Activated CD8-positive, alpha-beta memory T cell treated with anti-CD3 and anti-CD28 coated beads for 1 hour (primary cell): ENCODE measurements at regions not wholly inside any gene's neighbourhood (a gene's known extent, or its start where the extent isn't known, plus 50 kb on each side); places are given as distances from the start of the nearest gene placed in this dataset.
"Not testable (repeated sequence)": the region's sequence is repeated elsewhere in the genome, so short reads cannot be mapped to it uniquely, and the experiment has no call there.

Experiments
- DNase-seq, 2 donors: peaks; one replicate each; pipeline ENCODE4 v3.0.0-alpha.2; 2020; ENCODE audit warnings: low read depth in 1 of 2; ENCODE audit errors: extremely low read depth in 1 of 2

- DNase-seq: no peak
Observed at GRCh38 chr18:39620551-39621168, 2055.1 kb upstream of the CELF4 start.

GRCh38 chr18:39618265-39619003, 2052.8 kb upstream of the CELF4 start:
- no peak for DNase-seq

GRCh38 chr18:39611381-39612100, 2045.9 kb upstream of the CELF4 start:
- no peak for DNase-seq

- no peak for DNase-seq
Observed at GRCh38 chr18:39607034-39607433, 2041.4 kb upstream of the CELF4 start.

GRCh38 chr18:39604836-39605235, 2039.2 kb upstream of the CELF4 start:
- DNase-seq: no peak

- no peak for DNase-seq
Observed at GRCh38 chr18:39602131-39602530, 2036.5 kb upstream of the CELF4 start.

- DNase-seq: no peak
Observed at GRCh38 chr18:39600894-39601293, 2035.3 kb upstream of the CELF4 start.

GRCh38 chr18:39599251-39599650, 2033.7 kb upstream of the CELF4 start:
- DNase-seq: no peak

- no peak for DNase-seq
Observed at GRCh38 chr18:39596891-39597290, 2031.3 kb upstream of the CELF4 start.

- no peak for DNase-seq
Observed at GRCh38 chr18:39596221-39596620, 2030.6 kb upstream of the CELF4 start.

- no peak for DNase-seq
Observed at GRCh38 chr18:39594206-39594605, 2028.6 kb upstream of the CELF4 start.

- DNase-seq: no peak
Observed at GRCh38 chr18:39591649-39592048, 2026.1 kb upstream of the CELF4 start.

GRCh38 chr18:39589496-39589895, 2023.9 kb upstream of the CELF4 start:
- no peak for DNase-seq

GRCh38 chr18:39587586-39587985, 2022.0 kb upstream of the CELF4 start:
- DNase-seq: no peak

GRCh38 chr18:39586741-39587140, 2021.1 kb upstream of the CELF4 start:
- DNase-seq: no peak

GRCh38 chr18:39574897-39575296, 2009.3 kb upstream of the CELF4 start:
- no peak for DNase-seq

- DNase-seq: no peak
Observed at GRCh38 chr18:39571511-39571910, 2005.9 kb upstream of the CELF4 start.

GRCh38 chr18:39565551-39566230, 2000.1 kb upstream of the CELF4 start:
- DNase-seq: not testable (repeated sequence)

- DNase-seq: no peak
Observed at GRCh38 chr18:39564716-39565115, 1999.1 kb upstream of the CELF4 start.

GRCh38 chr18:39561126-39561525, 1995.5 kb upstream of the CELF4 start:
- no peak for DNase-seq

- no peak for DNase-seq
Observed at GRCh38 chr18:39558658-39559057, 1993.1 kb upstream of the CELF4 start.
